Naive B cell (primary cell): ENCODE measurements at regions not wholly inside any gene's neighbourhood (a gene's known extent, or its start where the extent isn't known, plus 50 kb on each side); places are given as distances from the start of the nearest gene placed in this dataset.

Source experiments
- ATAC-seq, 2 donors: fragments of 150-1000 bp; cut with Tn5 transposase; 2 replicates each; pipeline ENCODE4 v1.10.0; 2021; ENCODE audit warnings: low read depth in 2 of 2, mild to moderate bottlenecking in 2 of 2, moderate library complexity in 2 of 2
- DNase-seq: peaks from one replicate; pipeline ENCODE4 v3.0.0; 2022
- H3K27ac Mint-ChIP-seq, 6 donors: one replicate each; pipeline ENCODE4 v1.8.0; 2020 to 2022; ENCODE audit warnings: mild to moderate bottlenecking in 6 of 6, mixed read lengths in 6 of 6, moderate library complexity in 5 of 6, inconsistent platforms in 2 of 6
- H3K27me3 Mint-ChIP-seq, 3 donors: one replicate each; pipeline ENCODE4 v1.8.0; 2021 to 2022; ENCODE audit warnings: mixed read lengths in 3 of 3, mild to moderate bottlenecking in 1 of 3
- H3K36me3 Mint-ChIP-seq, 2 donors: one replicate each; pipeline ENCODE4 v1.8.0; 2020 to 2022; ENCODE audit warnings: mixed read lengths in 2 of 2, inconsistent platforms in 1 of 2, mild to moderate bottlenecking in 1 of 2
- H3K4me1 Mint-ChIP-seq, 3 donors: one replicate each; pipeline ENCODE4 v1.8.0; 2020 to 2022; ENCODE audit warnings: mixed read lengths in 3 of 3, inconsistent platforms in 1 of 3, mild to moderate bottlenecking in 1 of 3, moderate library complexity in 1 of 3
- H3K4me3 Mint-ChIP-seq, 8 donors: one replicate each; pipeline ENCODE4 v1.8.0; 2020 to 2022; ENCODE audit warnings: mild to moderate bottlenecking in 8 of 8, mixed read lengths in 8 of 8, moderate library complexity in 8 of 8, inconsistent platforms in 2 of 8
- H3K9me3 Mint-ChIP-seq, 7 donors: one replicate each; pipeline ENCODE4 v1.8.0; 2020 to 2022; ENCODE audit warnings: mixed read lengths in 7 of 7, mild to moderate bottlenecking in 5 of 7, inconsistent platforms in 2 of 7, moderate library complexity in 1 of 7

GRCh38 chr16:73225983-73226382 is 178.1 kb upstream of the ZFHX3 start:
- Mint-ChIP-seq H3K36me3 (no peaks in the 10 kb centered on the region), H3K9me3 (no peaks in the 10 kb centered on the region), H3K27me3 (peaks cover 0 to 5% (median 1%) of the 10 kb centered on the region in 3 donors), H3K27ac (no peak overlapping the region), H3K4me1 (no peaks in the 10 kb centered on the region), H3K4me3 (no peak overlapping the region)
- no peak for ATAC-seq
- no peak for DNase-seq

- Mint-ChIP-seq H3K27ac (no peak overlapping the region), H3K4me1 (no peaks in the 10 kb centered on the region), H3K36me3 (no peaks in the 10 kb centered on the region), H3K9me3 (peaks cover 0 to 6% (median 1%) of the 10 kb centered on the region in 7 donors), H3K4me3 (no peak overlapping the region), H3K27me3 (peaks cover 4 to 10% (median 7%) of the 10 kb centered on the region in 3 donors)
- no peak for DNase-seq
- ATAC-seq, result no peak
These were observed 172.9 kb upstream of the ZFHX3 start for GRCh38 chr16:73220836-73221235.

- H3K27me3 Mint-ChIP-seq, result peaks cover 7 to 10% (median 9%) of the 10 kb centered on the region in 3 donors
- ATAC-seq, result no peak
- no peak for DNase-seq
- no peaks in the 10 kb centered on the region for H3K36me3 Mint-ChIP-seq
- H3K4me1 Mint-ChIP-seq, result no peaks in the 10 kb centered on the region
- peaks cover 0 to 8% (median 1%) of the 10 kb centered on the region in 7 donors for H3K9me3 Mint-ChIP-seq
- H3K27ac Mint-ChIP-seq, result no peak overlapping the region
- H3K4me3 Mint-ChIP-seq, result no peak overlapping the region
These were observed 171.2 kb upstream of the ZFHX3 start for GRCh38 chr16:73219176-73219575.

GRCh38 chr16:73217654-73218053 is 169.7 kb upstream of the ZFHX3 start:
- H3K36me3 Mint-ChIP-seq, result no peaks in the 10 kb centered on the region
- H3K27me3 Mint-ChIP-seq, result peaks cover 7 to 10% (median 9%) of the 10 kb centered on the region in 3 donors
- H3K27ac Mint-ChIP-seq, result no peak overlapping the region
- no peaks in the 10 kb centered on the region for H3K4me1 Mint-ChIP-seq
- DNase-seq (no peak), ATAC-seq (no peak)
- peaks cover 0 to 8% (median 1%) of the 10 kb centered on the region in 7 donors for H3K9me3 Mint-ChIP-seq
- no peak overlapping the region for H3K4me3 Mint-ChIP-seq

- ATAC-seq (no peak), DNase-seq (no peak)
- Mint-ChIP-seq H3K9me3 (peaks cover 0 to 8% (median 1%) of the 10 kb centered on the region in 7 donors), H3K27me3 (peaks cover 7 to 10% (median 9%) of the 10 kb centered on the region in 3 donors), H3K27ac (no peak overlapping the region), H3K36me3 (no peaks in the 10 kb centered on the region), H3K4me1 (no peaks in the 10 kb centered on the region), H3K4me3 (no peak overlapping the region)
These were observed 169.0 kb upstream of the ZFHX3 start for GRCh38 chr16:73216932-73217331.

GRCh38 chr16:73215678-73216377 is 167.9 kb upstream of the ZFHX3 start:
- peaks cover 0 to 8% (median 1%) of the 10 kb centered on the region in 7 donors for H3K9me3 Mint-ChIP-seq
- H3K36me3 Mint-ChIP-seq, result no peaks in the 10 kb centered on the region
- H3K27me3 Mint-ChIP-seq, result peaks cover 6 to 8% (median 7%) of the 10 kb centered on the region in 3 donors
- no peak overlapping the region for H3K4me3 Mint-ChIP-seq
- ATAC-seq (no peak), DNase-seq (no peak)
- no peaks in the 10 kb centered on the region for H3K4me1 Mint-ChIP-seq
- H3K27ac Mint-ChIP-seq, result no peak overlapping the region

GRCh38 chr16:73214825-73215677 is 167.1 kb upstream of the ZFHX3 start:
- ATAC-seq, result no peak
- no peak overlapping the region for H3K4me3 Mint-ChIP-seq
- H3K27me3 Mint-ChIP-seq, result peaks cover 0 to 4% (median 0%) of the 10 kb centered on the region in 3 donors
- peaks cover 0 to 8% (median 1%) of the 10 kb centered on the region in 7 donors for H3K9me3 Mint-ChIP-seq
- H3K36me3 Mint-ChIP-seq, result no peaks in the 10 kb centered on the region
- no peaks in the 10 kb centered on the region for H3K4me1 Mint-ChIP-seq
- no peak for DNase-seq
- H3K27ac Mint-ChIP-seq, result no peak overlapping the region

- peaks cover 0 to 4% (median 0%) of the 10 kb centered on the region in 3 donors for H3K27me3 Mint-ChIP-seq
- no peak for DNase-seq
- no peak overlapping the region for H3K27ac Mint-ChIP-seq
- no peak for ATAC-seq
- peak overlapping the region in 1 of 8 donors; percentile 29 for H3K4me3 Mint-ChIP-seq
- peaks cover 0 to 8% (median 1%) of the 10 kb centered on the region in 7 donors for H3K9me3 Mint-ChIP-seq
- H3K4me1 Mint-ChIP-seq, result no peaks in the 10 kb centered on the region
- H3K36me3 Mint-ChIP-seq, result no peaks in the 10 kb centered on the region
These were observed 166.0 kb upstream of the ZFHX3 start for GRCh38 chr16:73213732-73214455.

GRCh38 chr16:73212431-73212830 is 164.5 kb upstream of the ZFHX3 start:
- Mint-ChIP-seq H3K9me3 (peaks cover 0 to 8% (median 1%) of the 10 kb centered on the region in 7 donors), H3K27me3 (peaks cover 0 to 9% (median 0%) of the 10 kb centered on the region in 3 donors), H3K4me1 (no peaks in the 10 kb centered on the region), H3K27ac (no peak overlapping the region), H3K4me3 (no peak overlapping the region), H3K36me3 (no peaks in the 10 kb centered on the region)
- ATAC-seq, result no peak
- DNase-seq, result no peak

- ATAC-seq, result no peak
- Mint-ChIP-seq H3K27ac (no peak overlapping the region), H3K9me3 (peaks cover 0 to 1% (median 0%) of the 10 kb centered on the region in 7 donors), H3K27me3 (peaks cover 0 to 10% (median 0%) of the 10 kb centered on the region in 3 donors), H3K36me3 (no peaks in the 10 kb centered on the region), H3K4me1 (no peaks in the 10 kb centered on the region), H3K4me3 (no peak overlapping the region)
- DNase-seq, result no peak
These were observed 162.8 kb upstream of the ZFHX3 start for GRCh38 chr16:73210686-73211085.

- no peak overlapping the region for H3K4me3 Mint-ChIP-seq
- H3K36me3 Mint-ChIP-seq, result no peaks in the 10 kb centered on the region
- H3K27me3 Mint-ChIP-seq, result peaks cover 0 to 5% (median 0%) of the 10 kb centered on the region in 3 donors
- DNase-seq (no peak), ATAC-seq (no peak)
- no peak overlapping the region for H3K27ac Mint-ChIP-seq
- H3K4me1 Mint-ChIP-seq, result no peaks in the 10 kb centered on the region
- H3K9me3 Mint-ChIP-seq, result no peaks in the 10 kb centered on the region
These were observed 162.2 kb upstream of the ZFHX3 start for GRCh38 chr16:73210084-73210483.

GRCh38 chr16:73209190-73209589 is 161.3 kb upstream of the ZFHX3 start:
- Mint-ChIP-seq H3K9me3 (no peaks in the 10 kb centered on the region), H3K27ac (no peak overlapping the region), H3K4me3 (no peak overlapping the region), H3K4me1 (no peaks in the 10 kb centered on the region), H3K27me3 (peaks cover 0 to 5% (median 0%) of the 10 kb centered on the region in 3 donors), H3K36me3 (no peaks in the 10 kb centered on the region)
- ATAC-seq (no peak), DNase-seq (no peak)

GRCh38 chr16:73206151-73206707 is 158.3 kb upstream of the ZFHX3 start:
- DNase-seq (no peak), ATAC-seq (no peak)
- Mint-ChIP-seq H3K4me1 (no peaks in the 10 kb centered on the region), H3K27me3 (peaks cover 0 to 18% (median 10%) of the 10 kb centered on the region in 3 donors), H3K9me3 (no peaks in the 10 kb centered on the region), H3K36me3 (no peaks in the 10 kb centered on the region), H3K27ac (no peak overlapping the region), H3K4me3 (no peak overlapping the region)
